NCI-H146 (cell line): ENCODE measurements at regions not wholly inside any gene's neighbourhood (a gene's known extent, or its start where the extent isn't known, plus 50 kb on each side); places are given as distances from the start of the nearest gene placed in this dataset.

ENCODE experiments used
- DNase-seq: peaks from one replicate; lab custom pipeline; 2025; lab: John Stamatoyannopoulos, UW

GRCh38 chr10:78619896-78620295 is 448.9 kb upstream of the ZMIZ1 start:
- no peak for DNase-seq

- DNase-seq = peak; percentile 91
Measured at GRCh38 chr10:78620985-78621799, 447.6 kb upstream of the ZMIZ1 start.

GRCh38 chr10:78623578-78624215 is 445.1 kb upstream of the ZMIZ1 start:
- peak; percentile 36 for DNase-seq

GRCh38 chr10:78624791-78625190 is 444.0 kb upstream of the ZMIZ1 start:
- no peak for DNase-seq

- DNase-seq = peak; percentile 87
Measured at GRCh38 chr10:78626471-78626870, 442.3 kb upstream of the ZMIZ1 start.

GRCh38 chr10:78627254-78627795 is 441.4 kb upstream of the ZMIZ1 start:
- DNase-seq = no peak

- DNase-seq = no peak
Measured at GRCh38 chr10:78628976-78629375, 439.8 kb upstream of the ZMIZ1 start.

GRCh38 chr10:78629773-78630172 is 439.0 kb upstream of the ZMIZ1 start:
- DNase-seq = no peak

- DNase-seq = no peak
Measured at GRCh38 chr10:78630944-78631838, 437.6 kb upstream of the ZMIZ1 start.

- DNase-seq = no peak
Measured at GRCh38 chr10:78634389-78634815, 434.4 kb upstream of the ZMIZ1 start.

- DNase-seq = no peak
Measured at GRCh38 chr10:78634835-78635234, 433.9 kb upstream of the ZMIZ1 start.

GRCh38 chr10:78639629-78640028 is 429.1 kb upstream of the ZMIZ1 start:
- no peak for DNase-seq

GRCh38 chr10:78640796-78641636 is 427.8 kb upstream of the ZMIZ1 start:
- DNase-seq = no peak

GRCh38 chr10:78641693-78642092 is 427.1 kb upstream of the ZMIZ1 start:
- no peak for DNase-seq

GRCh38 chr10:78642269-78642816 is 426.4 kb upstream of the ZMIZ1 start:
- no peak for DNase-seq

GRCh38 chr10:78643513-78643912 is 425.3 kb upstream of the ZMIZ1 start:
- no peak for DNase-seq

GRCh38 chr10:78644550-78644949 is 424.2 kb upstream of the ZMIZ1 start:
- no peak for DNase-seq

- no peak for DNase-seq
Measured at GRCh38 chr10:78645169-78645686, 423.5 kb upstream of the ZMIZ1 start.

GRCh38 chr10:78645975-78646374 is 422.8 kb upstream of the ZMIZ1 start:
- DNase-seq = no peak

- DNase-seq = no peak
Measured at GRCh38 chr10:78648256-78648860, 420.4 kb upstream of the ZMIZ1 start.
